H9 (cell line): ENCODE measurements at regions not wholly inside any gene's neighbourhood (a gene's known extent, or its start where the extent isn't known, plus 50 kb on each side); places are given as distances from the start of the nearest gene placed in this dataset.

Source experiments
- DNase-seq: peaks from one replicate; pipeline ENCODE4 v3.0.0-alpha.2; 2017
- H2AFZ ChIP-seq: one replicate; pipeline ENCODE4 v1.6.1; 2013; ENCODE audit warnings: mild to moderate bottlenecking, low read length, control low read depth, moderate library complexity
- H2AK5ac ChIP-seq: 2 replicates; pipeline ENCODE4 v1.6.1; 2013; ENCODE audit warnings: low read length, control low read depth, mixed read lengths; ENCODE audit not compliant: insufficient read length
- H2BK120ac ChIP-seq: one replicate; pipeline ENCODE4 v1.6.1; 2013; ENCODE audit warnings: low read depth, mild to moderate bottlenecking, low read length, control low read depth, inconsistent platforms; ENCODE audit not compliant: poor library complexity, severe bottlenecking
- H2BK12ac ChIP-seq: 2 replicates; pipeline ENCODE4 v1.6.1; 2013; ENCODE audit warnings: low read length, control low read depth, mixed read lengths, low read depth; ENCODE audit not compliant: insufficient read length
- H2BK15ac ChIP-seq: 2 replicates; pipeline ENCODE4 v1.6.1; 2013; ENCODE audit warnings: low read depth, low read length, control low read depth
- H2BK20ac ChIP-seq: one replicate; pipeline ENCODE4 v1.6.1; 2013; ENCODE audit warnings: low read depth, mild to moderate bottlenecking, low read length, control low read depth, inconsistent platforms; ENCODE audit not compliant: poor library complexity, severe bottlenecking
- H2BK5ac ChIP-seq: 2 replicates; pipeline ENCODE4 v1.6.1; 2013; ENCODE audit warnings: low read length, control low read depth, mixed read lengths; ENCODE audit not compliant: insufficient read length
- H3K14ac ChIP-seq: 2 replicates; pipeline ENCODE4 v1.6.1; 2013; ENCODE audit warnings: low read length, control low read depth; ENCODE audit not compliant: insufficient read depth
- H3K18ac ChIP-seq: 2 replicates; pipeline ENCODE4 v1.6.1; 2013; ENCODE audit warnings: low read depth, mild to moderate bottlenecking, mixed read lengths, low read length, control low read depth; ENCODE audit not compliant: insufficient read length
- H3K23ac ChIP-seq: 2 replicates; pipeline ENCODE4 v1.6.1; 2013; ENCODE audit warnings: low read length, control low read depth, mixed read lengths, low read depth; ENCODE audit not compliant: insufficient read length
- H3K23me2 ChIP-seq: 2 replicates; pipeline ENCODE4 v1.6.1; 2013; ENCODE audit warnings: low read depth, mild to moderate bottlenecking, mixed read lengths, low read length, control low read depth; ENCODE audit not compliant: insufficient read length, poor library complexity, severe bottlenecking
- H3K27ac ChIP-seq: 2 replicates; pipeline ENCODE4 v1.5.1; 2013; ENCODE audit warnings: low read length, control low read depth, mixed read lengths, low read depth; ENCODE audit not compliant: insufficient read length
- H3K27me3 ChIP-seq: 2 replicates; pipeline ENCODE4 v1.6.1; 2013; ENCODE audit warnings: low read length, control low read depth, inconsistent platforms; ENCODE audit not compliant: insufficient read depth
- H3K4ac ChIP-seq: 2 replicates; pipeline ENCODE4 v1.6.1; 2013; ENCODE audit warnings: low read depth, mild to moderate bottlenecking, control low read depth, inconsistent platforms, low read length, moderate library complexity
- H3K4me1 ChIP-seq: 2 replicates; pipeline ENCODE4 v1.6.1; 2013; ENCODE audit warnings: low read length, control low read depth, inconsistent platforms; ENCODE audit not compliant: insufficient read depth
- H3K4me2 ChIP-seq: 2 replicates; pipeline ENCODE4 v1.6.1; 2013; ENCODE audit warnings: low read length, control low read depth, mixed read lengths; ENCODE audit not compliant: insufficient read length, insufficient read depth
- H3K56ac ChIP-seq: 2 replicates; pipeline ENCODE4 v1.6.1; 2013; ENCODE audit warnings: low read depth, mild to moderate bottlenecking, mixed read lengths, low read length, control low read depth; ENCODE audit not compliant: insufficient read length
- H3K79me1 ChIP-seq: 2 replicates; pipeline ENCODE4 v1.6.1; 2013; ENCODE audit warnings: low read depth, mild to moderate bottlenecking, moderate library complexity, low read length, control low read depth, inconsistent platforms; ENCODE audit not compliant: insufficient read depth, poor library complexity, severe bottlenecking
- H3K79me2 ChIP-seq: 2 replicates; pipeline ENCODE4 v1.6.1; 2013; ENCODE audit warnings: low read length, control low read depth, inconsistent platforms; ENCODE audit not compliant: insufficient read depth
- H3K9ac ChIP-seq: 2 replicates; pipeline ENCODE4 v1.6.1; 2013; ENCODE audit warnings: low read length, control low read depth, mixed read lengths; ENCODE audit not compliant: insufficient read length; ENCODE audit errors: extremely low read depth
- H3K9me3 ChIP-seq: one replicate; pipeline ENCODE4 v1.6.1; 2013; ENCODE audit warnings: low read depth, low read length, inconsistent platforms; ENCODE audit not compliant: control insufficient read depth
- H3T11ph ChIP-seq: one replicate; pipeline ENCODE4 v1.6.1; 2013; ENCODE audit warnings: mild to moderate bottlenecking, low read length, control low read depth, inconsistent platforms
- H4K20me1 ChIP-seq: one replicate; pipeline ENCODE4 v1.6.1; 2013; ENCODE audit not compliant: control insufficient read depth, insufficient read length, insufficient read depth
- H4K5ac ChIP-seq: 2 replicates; pipeline ENCODE4 v1.6.1; 2013; ENCODE audit warnings: low read depth, mild to moderate bottlenecking, mixed read lengths, low read length, control low read depth; ENCODE audit not compliant: insufficient read length
- H4K8ac ChIP-seq: replicated peaks from 2 replicates; pipeline ENCODE4 v1.6.1; 2013; ENCODE audit warnings: low read length, control low read depth, mixed read lengths, low read depth; ENCODE audit not compliant: insufficient read length
- H4K91ac ChIP-seq: 2 replicates; pipeline ENCODE4 v1.6.1; 2013; ENCODE audit warnings: low read depth, mild to moderate bottlenecking, moderate library complexity, mixed read lengths, low read length, control low read depth; ENCODE audit not compliant: insufficient read length
- H3K27ac Mint-ChIP-seq, 3 experiments: 2 replicates in 2 of 3; 3 replicates in 1 of 3; pipeline ENCODE4 v1.8.0; 2020 to 2021; ENCODE audit warnings: mixed read lengths in 3 of 3, mild to moderate bottlenecking in 1 of 3, moderate library complexity in 1 of 3
- H3K27me3 Mint-ChIP-seq: 2 replicates; pipeline ENCODE4 v1.8.0; 2021; ENCODE audit warnings: low read depth, mild to moderate bottlenecking, moderate library complexity, mixed read lengths
- H3K36me3 Mint-ChIP-seq, 3 experiments: 2 replicates in 2 of 3; 3 replicates in 1 of 3; pipeline ENCODE4 v1.8.0; 2020 to 2021; ENCODE audit warnings: low read depth in 3 of 3, mixed read lengths in 3 of 3; ENCODE audit not compliant: insufficient read depth in 1 of 3
- H3K4me1 Mint-ChIP-seq, 2 experiments: 2 replicates each; pipeline ENCODE4 v1.8.0; 2020; ENCODE audit warnings: mixed read lengths in 2 of 2
- H3K4me3 Mint-ChIP-seq, 2 experiments: 2 replicates in 1 of 2; 3 replicates in 1 of 2; pipeline ENCODE4 v1.8.0; 2020 to 2021; ENCODE audit warnings: mild to moderate bottlenecking in 2 of 2, mixed read lengths in 2 of 2, moderate library complexity in 1 of 2
- H3K9me3 Mint-ChIP-seq, 2 experiments: 2 replicates in 1 of 2; 3 replicates in 1 of 2; pipeline ENCODE4 v1.8.0; 2020; ENCODE audit warnings: mild to moderate bottlenecking in 2 of 2, mixed read lengths in 2 of 2, moderate library complexity in 1 of 2
- WGBS: extraction: QIAGEN DNeasy Blood & Tissue Kit; methylation state at CpG from one replicate; pipeline ENCODE4 v1.1.7; 2013; ENCODE audit warnings: missing lambda C conversion rate, low lambda C conversion rate, mixed read lengths; ENCODE audit not compliant: insufficient read length; ENCODE audit errors: extremely low coverage; 5-methylcytosine and 5-hydroxymethylcytosine counted together
- TF ChIP-seq, protein P1 (sequence below): fragments of 200-600 bp; sonication (generic); conservative IDR thresholded peaks from 3 replicates; pipeline ENCODE4 v1.8.0; 2021; ENCODE audit warnings: antibody characterized with exemption, mild to moderate bottlenecking

DNA sequence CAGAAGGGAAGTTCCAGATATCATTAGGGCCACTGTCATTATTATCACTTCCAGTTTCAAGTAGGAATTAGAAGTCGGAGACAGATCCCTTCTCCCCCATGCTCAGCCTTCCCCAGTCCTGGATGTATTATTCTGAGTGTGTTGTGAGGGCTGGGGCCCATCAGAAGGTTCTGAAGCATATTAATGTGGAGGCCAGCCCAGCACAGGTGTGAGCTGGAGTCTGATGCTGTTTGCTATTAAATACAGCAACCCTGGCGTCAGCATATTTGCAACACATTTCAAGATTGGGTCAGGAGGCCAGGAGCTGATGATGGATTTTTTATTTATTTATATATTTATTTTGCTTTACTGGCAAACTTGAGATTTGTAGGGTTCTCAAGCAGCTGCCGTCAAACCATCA, 195.2 kb downstream of the NRP2 start:
- peaks cover 5 to 8% (median 6%) of the 10 kb centered on the region in 3 experiments; a peak in 2 of 7 replicates for H3K36me3 Mint-ChIP-seq
- Histone ChIP-seq H4K20me1 (no peaks in the 10 kb centered on the region), H2AFZ (no peak overlapping the region), H3K79me2 (no peaks in the 10 kb centered on the region), H3K27me3 (no peaks in the 10 kb centered on the region), H3K27ac (no peak overlapping the region), H3K4me1 (no peaks in the 10 kb centered on the region; the same call in 1 of the 2 replicates), H3K23ac (no peak overlapping the region), H3K4me2 (no peak overlapping the region), H4K5ac (no peak overlapping the region), H3K9ac (no peak overlapping the region), H2BK20ac (no peak overlapping the region), H4K8ac (no peak overlapping the region), H3K14ac (no peak overlapping the region), H3T11ph (no peak overlapping the region), H4K91ac (no peak overlapping the region), H2AK5ac (no peak overlapping the region), H3K23me2 (no peaks in the 10 kb centered on the region), H3K4ac (no peak overlapping the region), H2BK12ac (no peak overlapping the region), H3K18ac (no peak overlapping the region), H2BK120ac (no peak overlapping the region), H2BK15ac (no peak overlapping the region), H3K56ac (no peak overlapping the region), H3K9me3 (no peaks in the 10 kb centered on the region), H3K79me1 (no peaks in the 10 kb centered on the region), H2BK5ac (no peak overlapping the region)
- no peak overlapping the region for H3K4me3 Mint-ChIP-seq
- DNase-seq: no peak
- H3K4me1 Mint-ChIP-seq: peaks cover 6 to 20% of the 10 kb centered on the region in 2 experiments
- no peak overlapping the region for H3K27ac Mint-ChIP-seq
- H3K27me3 Mint-ChIP-seq: peaks cover 2% of the 10 kb centered on the region; the same call in 1 of the 2 replicates
- no CpG with 5 or more reads among the region's 3 CpGs for WGBS
- TF ChIP-seq, protein P1, sequence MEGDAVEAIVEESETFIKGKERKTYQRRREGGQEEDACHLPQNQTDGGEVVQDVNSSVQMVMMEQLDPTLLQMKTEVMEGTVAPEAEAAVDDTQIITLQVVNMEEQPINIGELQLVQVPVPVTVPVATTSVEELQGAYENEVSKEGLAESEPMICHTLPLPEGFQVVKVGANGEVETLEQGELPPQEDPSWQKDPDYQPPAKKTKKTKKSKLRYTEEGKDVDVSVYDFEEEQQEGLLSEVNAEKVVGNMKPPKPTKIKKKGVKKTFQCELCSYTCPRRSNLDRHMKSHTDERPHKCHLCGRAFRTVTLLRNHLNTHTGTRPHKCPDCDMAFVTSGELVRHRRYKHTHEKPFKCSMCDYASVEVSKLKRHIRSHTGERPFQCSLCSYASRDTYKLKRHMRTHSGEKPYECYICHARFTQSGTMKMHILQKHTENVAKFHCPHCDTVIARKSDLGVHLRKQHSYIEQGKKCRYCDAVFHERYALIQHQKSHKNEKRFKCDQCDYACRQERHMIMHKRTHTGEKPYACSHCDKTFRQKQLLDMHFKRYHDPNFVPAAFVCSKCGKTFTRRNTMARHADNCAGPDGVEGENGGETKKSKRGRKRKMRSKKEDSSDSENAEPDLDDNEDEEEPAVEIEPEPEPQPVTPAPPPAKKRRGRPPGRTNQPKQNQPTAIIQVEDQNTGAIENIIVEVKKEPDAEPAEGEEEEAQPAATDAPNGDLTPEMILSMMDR: no peak
- H3K9me3 Mint-ChIP-seq: peaks cover 0 to 9% of the 10 kb centered on the region in 2 experiments; a peak in 3 of 5 replicates
